SU-DHL-6 (cell line): ENCODE measurements at regions not wholly inside any gene's neighbourhood (a gene's known extent, or its start where the extent isn't known, plus 50 kb on each side); places are given as distances from the start of the nearest gene placed in this dataset.

ENCODE experiments used
- H2AFZ ChIP-seq: fragments of 200-600 bp; sonication (generic); 2 replicates; pipeline ENCODE4 v1.6.1; 2014; ENCODE audit warnings: low read depth, mild to moderate bottlenecking, moderate library complexity, mixed read lengths, antibody characterized with exemption, low read length; ENCODE audit not compliant: severe bottlenecking
- H3F3A ChIP-seq: fragments of 200-600 bp; shearing (Covaris generic); 2 replicates; pipeline ENCODE4 v1.6.0; 2016; ENCODE audit warnings: antibody characterized with exemption, mild to moderate bottlenecking; ENCODE audit not compliant: insufficient read depth
- H3K27ac ChIP-seq: fragments of 200-600 bp; sonication (generic); 2 replicates; pipeline ENCODE4 v1.5.1; 2016; ENCODE audit warnings: low read depth, mild to moderate bottlenecking, low read length, moderate library complexity, mixed read lengths
- H3K27me3 ChIP-seq: fragments of 200-600 bp; sonication (generic), shearing (Covaris generic); 2 replicates; pipeline ENCODE4 v1.6.0; 2014; ENCODE audit warnings: mild to moderate bottlenecking, low read length
- H3K36me3 ChIP-seq: fragments of 200-600 bp; sonication (generic); 2 replicates; pipeline ENCODE4 v1.6.1; 2014; ENCODE audit warnings: mild to moderate bottlenecking, low read length, mixed read lengths
- H3K4me2 ChIP-seq: fragments of 300-600, 200-600 bp; shearing (Covaris generic), sonication (generic); 2 replicates; pipeline ENCODE4 v1.6.0; 2014; ENCODE audit warnings: low read length, low read depth, mild to moderate bottlenecking; ENCODE audit not compliant: poor library complexity, severe bottlenecking
- H3K4me3 ChIP-seq: fragments of 200-600 bp; sonication (generic); 2 replicates; pipeline ENCODE4 v1.5.1; 2014; ENCODE audit warnings: antibody characterized with exemption, low read length, mild to moderate bottlenecking, mixed read lengths; ENCODE audit not compliant: insufficient read depth, poor library complexity, severe bottlenecking
- H3K79me2 ChIP-seq: fragments of 200-600 bp; sonication (generic); 2 replicates; pipeline ENCODE4 v1.6.1; 2014; ENCODE audit warnings: mild to moderate bottlenecking, low read length, moderate library complexity; ENCODE audit not compliant: insufficient read depth
- H3K9ac ChIP-seq: fragments of 200-600 bp; sonication (generic); 2 replicates; pipeline ENCODE4 v1.7.0; 2014; ENCODE audit warnings: mild to moderate bottlenecking, low read length
- H3K9me2 ChIP-seq: fragments of 200-600 bp; sonication (generic); replicated peaks from 2 replicates; pipeline ENCODE4 v1.6.1; 2014; ENCODE audit warnings: low read length; ENCODE audit not compliant: insufficient read depth
- H3K9me3 ChIP-seq: fragments of 200-600 bp; sonication (generic); 2 replicates; pipeline ENCODE4 v1.6.1; 2014; ENCODE audit warnings: low read length, mixed read lengths; ENCODE audit not compliant: insufficient read depth
- H4K20me1 ChIP-seq: fragments of 200-600 bp; sonication (generic); 2 replicates; pipeline ENCODE4 v1.6.1; 2014; ENCODE audit warnings: low read depth, mild to moderate bottlenecking, antibody characterized with exemption, low read length, moderate library complexity, mixed read lengths
- EZH2phosphoT487 ChIP-seq: fragments of 200-600 bp; sonication (generic), shearing (Covaris generic); conservative IDR thresholded peaks from 2 replicates; pipeline ENCODE4 v1.6.1; 2018; ENCODE audit warnings: mild to moderate bottlenecking, antibody characterized with exemption, low read length, moderate library complexity, mixed read lengths
- TF ChIP-seq, protein P1 (sequence below): fragments of 200-600 bp; sonication (generic); IDR thresholded peaks from one replicate; pipeline ENCODE4 v1.5.1; 2017; ENCODE audit warnings: antibody characterized with exemption, mild to moderate bottlenecking, low read length, moderate library complexity; ENCODE audit not compliant: insufficient read depth, poor library complexity, severe bottlenecking

DNA sequence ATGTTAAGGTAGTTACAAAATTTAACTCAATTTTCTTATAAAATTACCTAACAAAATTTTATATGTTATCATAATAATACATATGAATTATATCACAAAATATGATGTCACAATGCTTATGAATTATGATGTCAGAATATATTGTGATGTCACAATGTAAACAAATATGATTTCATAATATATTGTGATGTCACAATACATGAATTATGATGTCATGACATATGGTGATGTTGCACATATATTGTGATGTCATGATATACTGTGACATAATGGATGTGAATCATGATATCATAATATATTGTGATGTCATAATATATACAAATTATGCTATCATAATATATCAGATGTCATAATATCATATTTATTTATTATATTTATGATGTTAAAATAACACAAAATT is 1879.9 kb downstream of the TP53TG3F start:
- H3K9me2 ChIP-seq: 0 out of 2 replicates have a peak, but pooled peaks cover 2% of the 10 kb centered on the region
- no peaks in the 10 kb centered on the region for H3K79me2 ChIP-seq
- no peak overlapping the region for H3K9ac ChIP-seq
- no peak overlapping the region for H3K27ac ChIP-seq
- peaks cover 9% of the 10 kb centered on the region; the same call in 1 of the 2 replicates for H3K9me3 ChIP-seq
- no peak overlapping the region for H3K4me2 ChIP-seq
- H3K36me3 ChIP-seq: no peaks in the 10 kb centered on the region
- no peak overlapping the region for H2AFZ ChIP-seq
- TF ChIP-seq, protein P1, sequence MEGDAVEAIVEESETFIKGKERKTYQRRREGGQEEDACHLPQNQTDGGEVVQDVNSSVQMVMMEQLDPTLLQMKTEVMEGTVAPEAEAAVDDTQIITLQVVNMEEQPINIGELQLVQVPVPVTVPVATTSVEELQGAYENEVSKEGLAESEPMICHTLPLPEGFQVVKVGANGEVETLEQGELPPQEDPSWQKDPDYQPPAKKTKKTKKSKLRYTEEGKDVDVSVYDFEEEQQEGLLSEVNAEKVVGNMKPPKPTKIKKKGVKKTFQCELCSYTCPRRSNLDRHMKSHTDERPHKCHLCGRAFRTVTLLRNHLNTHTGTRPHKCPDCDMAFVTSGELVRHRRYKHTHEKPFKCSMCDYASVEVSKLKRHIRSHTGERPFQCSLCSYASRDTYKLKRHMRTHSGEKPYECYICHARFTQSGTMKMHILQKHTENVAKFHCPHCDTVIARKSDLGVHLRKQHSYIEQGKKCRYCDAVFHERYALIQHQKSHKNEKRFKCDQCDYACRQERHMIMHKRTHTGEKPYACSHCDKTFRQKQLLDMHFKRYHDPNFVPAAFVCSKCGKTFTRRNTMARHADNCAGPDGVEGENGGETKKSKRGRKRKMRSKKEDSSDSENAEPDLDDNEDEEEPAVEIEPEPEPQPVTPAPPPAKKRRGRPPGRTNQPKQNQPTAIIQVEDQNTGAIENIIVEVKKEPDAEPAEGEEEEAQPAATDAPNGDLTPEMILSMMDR: no peak
- no peak for TF ChIP-seq EZH2phosphoT487
- no peaks in the 10 kb centered on the region for H3F3A ChIP-seq
- no peaks in the 10 kb centered on the region for H3K27me3 ChIP-seq
- H4K20me1 ChIP-seq: no peaks in the 10 kb centered on the region
- no peak overlapping the region for H3K4me3 ChIP-seq

DNA sequence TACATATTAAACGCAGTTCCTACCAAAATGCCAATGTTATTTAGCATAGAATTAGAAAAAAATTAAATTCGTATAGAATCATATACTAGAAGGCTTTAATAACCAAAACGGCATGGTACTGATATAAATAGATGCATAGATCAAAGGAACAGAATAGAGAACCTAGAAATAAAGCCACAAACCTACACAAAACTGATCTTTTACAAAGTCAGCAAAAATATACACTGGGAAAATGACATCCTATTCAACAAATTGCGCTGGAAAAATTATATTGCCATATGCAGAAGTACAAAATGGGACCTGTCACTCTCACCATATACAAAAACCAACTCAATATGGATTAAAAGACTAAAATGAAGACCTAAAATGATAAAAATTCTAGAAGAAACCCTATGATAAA is 1882.6 kb downstream of the TP53TG3F start:
- no peaks in the 10 kb centered on the region for H4K20me1 ChIP-seq
- no peak overlapping the region for H3K27ac ChIP-seq
- H3K27me3 ChIP-seq: no peaks in the 10 kb centered on the region
- 0 out of 2 replicates have a peak, but pooled peaks cover 2% of the 10 kb centered on the region for H3K9me2 ChIP-seq
- TF ChIP-seq, protein P1: no peak
- TF ChIP-seq EZH2phosphoT487: no peak
- no peak overlapping the region for H2AFZ ChIP-seq
- H3F3A ChIP-seq: no peaks in the 10 kb centered on the region
- no peak overlapping the region for H3K4me2 ChIP-seq
- no peaks in the 10 kb centered on the region for H3K36me3 ChIP-seq
- no peak overlapping the region for H3K9ac ChIP-seq
- peaks cover 9% of the 10 kb centered on the region; the same call in 1 of the 2 replicates for H3K9me3 ChIP-seq
- no peak overlapping the region for H3K4me3 ChIP-seq
- no peaks in the 10 kb centered on the region for H3K79me2 ChIP-seq

DNA sequence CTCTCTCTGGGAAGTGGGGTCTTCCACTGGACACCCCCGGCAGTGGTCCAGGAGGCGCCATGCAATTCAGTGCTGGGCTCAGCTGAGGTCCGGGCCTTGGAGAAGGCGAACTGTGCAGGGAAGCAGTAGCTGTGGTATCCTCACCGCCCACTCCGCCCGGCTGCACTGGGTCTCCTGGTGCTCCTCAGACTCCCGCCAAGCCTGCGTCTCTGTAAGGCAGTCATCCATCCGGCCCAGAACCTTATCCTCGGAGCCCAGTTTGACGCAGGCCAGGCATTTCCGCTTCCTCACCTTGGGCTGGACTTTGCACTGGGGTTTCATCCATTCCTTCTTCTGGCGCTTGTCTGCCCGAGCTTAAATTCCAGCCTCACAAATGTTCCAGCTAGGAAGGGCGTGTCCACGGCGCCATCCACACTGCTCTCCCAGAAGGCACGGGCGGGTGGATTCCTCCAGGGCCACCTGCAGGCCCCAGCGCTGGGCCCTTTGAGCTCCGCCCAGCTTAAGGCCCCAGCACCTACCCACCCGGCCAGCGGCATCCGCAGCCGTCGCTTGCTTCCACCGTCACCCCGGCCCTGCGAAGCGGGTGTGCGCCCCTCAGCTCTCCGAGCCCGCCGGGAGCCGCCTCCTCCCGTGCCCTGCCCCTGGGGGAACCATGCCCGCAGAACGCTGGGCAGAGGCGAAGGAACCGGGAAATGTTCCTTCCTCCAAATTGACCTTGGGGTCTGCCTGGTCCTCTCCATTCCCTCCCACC is 1884.8 kb downstream of the TP53TG3F start:
- Histone ChIP-seq H3K27ac (no peak overlapping the region), H2AFZ (no peak overlapping the region), H3K9me3 (0 out of 2 replicates have a peak, but pooled peaks cover 6% of the 10 kb centered on the region), H3K4me3 (no peak overlapping the region), H3K9ac (no peak overlapping the region), H3K79me2 (no peaks in the 10 kb centered on the region), H3K4me2 (no peak overlapping the region), H3K27me3 (no peaks in the 10 kb centered on the region), H3K36me3 (no peaks in the 10 kb centered on the region), H3K9me2 (0 out of 2 replicates have a peak, but pooled peaks cover 2% of the 10 kb centered on the region), H4K20me1 (no peaks in the 10 kb centered on the region), H3F3A (no peaks in the 10 kb centered on the region)
- TF ChIP-seq EZH2phosphoT487: no peak
- TF ChIP-seq, protein P1: no peak
